AG20443 (cell line): ENCODE measurements at regions not wholly inside any gene's neighbourhood (a gene's known extent, or its start where the extent isn't known, plus 50 kb on each side); places are given as distances from the start of the nearest gene placed in this dataset.
"Not testable (repeated sequence)": the region's sequence is repeated elsewhere in the genome, so short reads cannot be mapped to it uniquely, and the experiment has no call there.

Experiments
- DNase-seq: peaks from one replicate; pipeline ENCODE4 v3.0.0; 2012; ENCODE audit warnings: low spot score, mixed read lengths

- DNase-seq, result no peak
Measured at GRCh38 chr7:142698429-142698828, 50.8 kb upstream of the PRSS1 start.

- DNase-seq, result no peak
Measured at GRCh38 chr7:142697270-142697669, 52.0 kb upstream of the PRSS1 start.

- DNase-seq, result no peak
Measured at GRCh38 chr7:142696456-142697179, 52.7 kb upstream of the PRSS1 start.

- no peak for DNase-seq
Measured at GRCh38 chr7:142693911-142694310, 55.4 kb upstream of the PRSS1 start.

- no peak for DNase-seq
Measured at GRCh38 chr7:142690554-142691182, 58.6 kb upstream of the PRSS1 start.

- no peak for DNase-seq
Measured at GRCh38 chr7:142689439-142690120, 59.7 kb upstream of the PRSS1 start.

GRCh38 chr7:142685877-142686508, 63.3 kb upstream of the PRSS1 start:
- no peak for DNase-seq

- DNase-seq, result no peak
Measured at GRCh38 chr7:142681314-142682092, 67.8 kb upstream of the PRSS1 start.

GRCh38 chr7:142671506-142671905, 77.8 kb upstream of the PRSS1 start:
- DNase-seq, result no peak

- DNase-seq, result no peak
Measured at GRCh38 chr7:142670511-142670910, 78.8 kb upstream of the PRSS1 start.

- no peak for DNase-seq
Measured at GRCh38 chr7:142669074-142669654, 80.1 kb upstream of the PRSS1 start.

GRCh38 chr7:142668495-142668894, 80.8 kb upstream of the PRSS1 start:
- no peak for DNase-seq

GRCh38 chr7:142657376-142657775, 91.9 kb upstream of the PRSS1 start:
- DNase-seq, result no peak

- DNase-seq, result no peak
Measured at GRCh38 chr7:142654398-142654797, 94.9 kb upstream of the PRSS1 start.

GRCh38 chr7:142647749-142648148, 101.5 kb upstream of the PRSS1 start:
- no peak for DNase-seq

- no peak for DNase-seq
Measured at GRCh38 chr7:142646386-142647140, 102.7 kb upstream of the PRSS1 start.

GRCh38 chr7:142645777-142646176, 103.5 kb upstream of the PRSS1 start:
- DNase-seq, result no peak

GRCh38 chr7:142642316-142642715, 107.0 kb upstream of the PRSS1 start:
- DNase-seq, result no peak

GRCh38 chr7:142641252-142641651, 108.0 kb upstream of the PRSS1 start:
- not testable (repeated sequence) for DNase-seq

GRCh38 chr7:142638581-142638980, 110.7 kb upstream of the PRSS1 start:
- DNase-seq, result no peak

GRCh38 chr7:142637240-142637639, 112.0 kb upstream of the PRSS1 start:
- DNase-seq, result no peak
